ENCODE measurements at regions not wholly inside any gene's neighbourhood (a gene's known extent, or its start where the extent isn't known, plus 50 kb on each side); places are given as distances from the start of the nearest gene placed in this dataset.

DNA sequence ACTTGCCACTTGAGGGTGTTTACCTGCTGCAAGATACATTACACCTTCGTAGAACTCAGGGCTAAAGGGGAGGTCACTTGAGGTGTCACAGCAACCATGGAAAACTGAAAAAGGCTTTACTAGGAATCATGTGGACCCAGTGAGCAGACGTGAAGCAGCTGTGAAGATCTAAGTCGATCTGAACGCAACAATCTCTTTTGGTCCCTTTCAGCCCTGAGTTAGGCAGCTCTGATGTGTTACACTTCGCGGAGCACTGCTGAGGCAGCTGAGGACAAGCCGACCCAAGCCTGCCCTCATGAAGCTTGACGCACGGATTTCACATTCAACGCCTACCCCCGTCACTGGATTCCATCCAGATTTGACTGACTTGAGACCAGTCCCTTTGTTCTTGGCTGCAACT, 75.8 kb upstream of the NPAS2 start:
- no peak for DNase-seq

DNA sequence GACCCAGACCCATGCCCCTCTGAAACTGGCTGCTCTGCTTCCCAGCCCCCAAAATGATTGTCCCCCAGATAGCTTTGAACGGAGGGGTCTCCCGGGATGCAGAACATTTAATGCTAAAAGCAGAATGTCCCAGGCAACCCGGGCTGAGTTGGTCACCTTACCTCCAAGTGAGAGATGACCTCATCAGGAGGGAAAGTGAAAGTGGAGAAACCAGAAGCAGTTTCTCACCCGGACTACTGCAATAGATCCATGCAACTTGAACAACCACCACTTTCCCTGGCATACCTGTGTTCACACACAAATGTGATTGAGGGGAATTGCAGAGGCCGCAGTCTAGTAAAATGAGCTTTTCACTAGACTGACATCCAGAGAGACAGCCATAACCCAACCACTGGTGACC, 75.3 kb upstream of the NPAS2 start:
- no peak for DNase-seq

DNA sequence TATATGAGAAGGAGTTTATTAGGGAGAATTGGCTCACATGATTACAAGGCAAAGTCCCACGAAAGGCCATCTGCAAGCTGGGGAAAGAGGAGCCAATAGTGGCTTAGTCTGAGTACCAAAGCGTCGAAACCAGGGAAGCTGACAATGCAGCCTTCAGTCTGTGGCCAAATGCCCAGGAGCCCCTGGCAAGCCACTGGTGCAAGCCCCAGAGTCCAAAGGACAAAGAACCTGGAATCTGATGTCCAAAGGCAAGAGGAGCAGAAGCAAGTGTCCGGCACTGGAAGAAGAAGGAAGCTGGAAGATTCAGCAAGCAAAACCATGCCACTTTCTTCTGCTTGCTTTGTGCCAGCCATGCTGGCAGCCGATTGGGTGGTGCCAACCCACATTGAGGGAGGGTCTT, 74.3 kb upstream of the NPAS2 start:
- DNase-seq: no peak

DNA sequence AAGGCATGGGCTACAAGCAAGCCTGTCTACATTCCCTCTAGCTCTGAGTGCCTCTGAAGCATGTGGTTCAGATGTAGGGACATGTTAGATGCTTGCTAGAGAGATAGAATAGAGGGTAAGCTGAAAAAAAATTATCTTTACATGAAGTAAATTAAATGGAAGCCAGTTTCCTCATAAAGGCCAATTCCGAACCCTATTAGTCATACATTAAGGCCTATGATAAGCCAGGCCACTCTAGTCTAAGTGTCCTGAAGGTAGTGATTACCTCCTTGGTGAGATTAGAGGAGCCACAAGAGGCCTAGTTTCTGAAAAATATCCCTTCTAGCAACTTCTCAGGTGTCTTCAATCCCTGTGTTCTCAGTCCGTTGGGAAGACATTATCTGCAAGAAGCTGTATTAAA, 72.4 kb upstream of the NPAS2 start:
- no peak for DNase-seq

DNA sequence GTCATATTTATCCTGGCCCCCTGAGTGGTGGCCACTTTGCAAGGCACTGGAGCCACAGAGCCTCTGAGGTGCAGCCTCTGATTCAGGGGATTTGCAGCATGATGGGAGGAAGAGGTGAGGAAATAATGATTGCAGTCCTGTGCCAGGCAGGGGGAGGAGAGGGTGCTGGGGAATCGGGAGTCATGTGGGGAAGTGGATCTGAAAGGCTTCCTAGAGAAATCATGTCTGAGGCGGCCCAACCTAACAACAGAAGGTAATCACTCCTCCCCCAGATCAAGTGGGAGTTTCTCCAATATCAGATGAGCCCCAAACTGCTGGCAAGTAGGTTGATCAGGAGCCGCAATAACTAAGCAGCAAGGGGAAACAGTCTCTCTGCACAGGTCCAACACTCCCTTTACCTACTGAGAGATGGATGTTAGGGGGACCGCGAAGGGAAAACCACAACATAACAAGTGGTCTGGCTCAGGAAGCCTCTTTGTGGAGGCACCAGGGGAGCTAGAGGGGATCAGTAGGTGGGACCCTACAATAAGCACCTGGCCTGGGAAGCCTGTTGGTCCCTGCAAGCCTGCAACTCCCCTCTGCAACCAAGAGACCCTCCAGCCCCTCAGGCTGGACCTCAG, 71.8 kb upstream of the NPAS2 start:
- DNase-seq: no peak

DNA sequence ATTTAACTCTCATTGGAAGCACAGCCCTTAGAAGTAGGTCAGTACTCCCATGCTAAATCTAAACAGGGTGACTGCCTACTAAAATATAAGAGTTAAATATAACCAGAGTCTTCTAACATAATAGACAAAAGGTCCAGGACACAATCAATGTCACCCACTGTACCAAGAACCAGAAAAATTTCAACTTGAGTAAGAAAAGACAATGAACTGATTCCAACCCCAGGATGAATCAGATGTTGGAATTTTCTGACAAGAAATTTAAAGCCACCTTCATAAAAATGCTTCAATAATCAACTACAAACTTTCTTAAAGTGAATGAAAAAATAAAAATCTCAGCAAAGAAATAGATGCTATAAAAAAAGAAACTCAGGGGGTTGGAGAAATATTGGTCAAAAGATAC, 71.3 kb upstream of the NPAS2 start:
- no peak for DNase-seq

DNA sequence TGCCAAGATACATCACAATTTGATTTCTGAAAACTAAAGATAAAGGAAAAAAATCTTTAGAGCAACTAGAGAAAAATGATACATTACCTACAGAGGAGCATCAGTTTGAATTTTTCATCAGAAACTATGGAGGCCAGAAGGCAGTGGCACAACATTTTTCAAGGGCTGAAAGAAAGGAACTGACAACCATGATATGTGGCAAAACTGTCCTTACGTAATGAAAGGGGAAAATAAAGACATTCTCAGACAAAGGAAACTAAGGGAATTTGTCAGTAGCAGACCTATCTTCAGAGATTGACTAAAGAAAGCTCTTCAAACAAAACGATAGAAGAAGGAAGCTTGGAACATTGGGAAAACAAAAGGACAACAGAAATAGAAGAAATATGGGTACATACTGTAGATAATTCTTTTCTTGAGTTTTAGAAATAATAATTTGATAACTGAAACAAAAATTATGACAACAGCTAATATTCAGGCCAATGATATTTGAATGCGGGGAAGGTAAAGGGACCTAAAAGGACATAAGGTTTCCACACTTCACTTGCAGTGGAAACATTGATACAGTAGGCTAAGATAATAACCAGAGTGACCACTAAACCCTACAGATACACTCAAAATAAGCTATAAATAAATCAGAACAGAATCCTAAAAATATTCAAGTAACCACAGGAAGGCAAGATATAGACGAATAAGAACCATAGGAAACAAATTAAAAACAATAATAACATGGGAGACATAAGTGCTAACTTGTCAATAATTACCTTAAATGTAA, 70.0 kb upstream of the NPAS2 start:
- DNase-seq: no peak

DNA sequence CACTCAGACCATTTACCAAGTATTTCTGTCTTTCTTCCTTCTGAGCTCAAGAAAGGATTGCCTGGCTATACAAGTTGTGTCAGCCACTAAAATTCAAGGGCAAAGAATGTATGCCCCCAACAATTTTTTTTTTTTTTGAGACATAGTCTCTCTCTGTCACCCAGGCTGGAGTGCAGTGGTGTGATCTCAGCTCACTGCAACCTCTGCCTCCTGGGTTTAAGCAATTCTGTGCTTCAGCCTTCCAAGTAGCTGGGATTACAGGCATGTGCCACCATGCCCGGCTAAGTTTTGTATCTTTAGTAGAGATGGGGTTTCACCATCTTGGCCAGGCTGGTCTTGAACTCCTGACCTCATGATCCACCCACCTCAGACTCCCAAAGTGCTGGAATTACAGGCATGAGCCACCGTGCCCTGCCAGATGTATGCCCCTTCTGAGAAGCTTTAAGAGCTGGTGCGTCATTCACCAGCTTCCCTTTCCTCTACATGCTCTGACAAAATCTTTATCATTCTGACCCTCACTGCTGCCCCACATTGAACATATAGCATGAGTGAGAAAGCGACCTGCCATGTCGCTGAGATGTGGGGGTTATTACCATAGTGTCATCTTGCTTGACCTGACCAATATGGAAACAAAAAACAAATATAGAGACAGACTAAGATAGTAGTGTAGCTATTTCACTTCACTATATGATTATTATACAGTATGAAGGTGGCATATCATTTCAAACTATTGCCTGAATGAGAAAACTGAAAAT, 67.9 kb upstream of the NPAS2 start:
- peak; percentile 59 for DNase-seq

DNA sequence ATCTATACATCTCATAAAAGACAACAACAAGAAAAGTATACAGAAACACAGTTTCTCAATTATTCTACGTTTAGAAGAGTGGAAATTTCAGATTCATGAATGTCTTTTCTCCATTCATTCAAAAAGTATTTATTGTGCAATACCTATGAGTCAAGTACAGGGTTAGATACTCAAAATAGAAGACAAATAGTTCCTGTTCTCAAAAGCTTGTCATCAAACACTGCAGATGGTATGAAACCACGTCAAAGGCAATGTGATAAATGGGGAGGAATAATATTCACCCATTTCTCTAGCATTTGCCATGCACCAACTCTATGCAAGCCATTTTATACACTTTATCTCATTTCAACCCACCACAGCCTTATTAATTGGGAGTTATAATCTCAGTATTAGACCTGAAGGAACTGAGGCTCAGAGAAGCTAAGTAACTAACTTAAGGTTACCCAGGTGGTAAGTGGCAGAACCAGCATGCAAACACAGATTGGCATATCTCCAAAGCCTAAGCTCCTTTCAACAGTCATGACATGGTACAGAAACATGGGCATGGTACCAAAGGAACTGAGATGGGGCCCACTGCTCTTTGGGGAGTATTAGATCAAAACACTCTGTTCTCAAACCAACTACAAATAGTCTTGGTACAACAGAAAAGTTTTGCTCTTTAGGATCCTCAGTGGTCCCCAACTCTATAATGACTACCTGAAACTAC, 67.2 kb upstream of the NPAS2 start:
- no peak for DNase-seq

DNA sequence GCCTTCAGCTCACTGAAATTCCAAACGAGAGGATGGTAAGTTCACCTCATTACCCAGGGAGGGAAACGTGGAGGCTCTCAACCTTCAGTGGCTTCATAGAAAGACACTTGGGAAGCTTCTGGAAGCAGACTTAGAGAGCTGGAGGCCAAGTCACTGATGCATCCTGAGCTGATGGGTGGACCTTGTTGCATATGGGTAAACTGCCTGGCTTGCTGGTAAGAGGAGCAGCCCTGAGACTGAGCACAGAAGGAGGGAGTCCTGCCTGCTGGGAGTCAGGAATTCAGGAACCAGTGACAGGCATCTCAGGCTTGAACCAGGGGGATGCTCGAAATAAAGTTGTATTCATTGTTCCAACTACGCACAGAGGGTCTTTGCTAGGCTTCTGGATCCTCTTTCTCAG, 66.5 kb upstream of the NPAS2 start:
- DNase-seq: no peak

DNA sequence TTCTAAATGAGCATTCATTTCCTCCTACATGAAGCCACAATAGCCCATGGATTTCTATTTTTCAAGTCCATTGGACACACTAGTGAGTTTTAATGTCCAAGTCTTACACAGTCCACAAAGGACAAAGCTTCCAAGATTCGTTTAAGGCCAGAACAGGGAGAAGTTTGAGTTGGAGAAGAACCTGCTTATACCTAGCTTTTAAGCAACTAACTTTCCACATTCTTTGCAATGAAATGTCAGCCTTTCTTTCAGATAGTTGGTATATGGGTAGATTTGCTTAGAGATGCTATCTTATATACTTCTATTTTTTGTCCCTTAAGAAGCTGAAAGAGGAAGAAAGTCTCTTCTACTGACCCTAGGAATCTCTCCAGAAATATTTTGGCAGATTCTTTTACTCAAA, 66.1 kb upstream of the NPAS2 start:
- DNase-seq: no peak

DNA sequence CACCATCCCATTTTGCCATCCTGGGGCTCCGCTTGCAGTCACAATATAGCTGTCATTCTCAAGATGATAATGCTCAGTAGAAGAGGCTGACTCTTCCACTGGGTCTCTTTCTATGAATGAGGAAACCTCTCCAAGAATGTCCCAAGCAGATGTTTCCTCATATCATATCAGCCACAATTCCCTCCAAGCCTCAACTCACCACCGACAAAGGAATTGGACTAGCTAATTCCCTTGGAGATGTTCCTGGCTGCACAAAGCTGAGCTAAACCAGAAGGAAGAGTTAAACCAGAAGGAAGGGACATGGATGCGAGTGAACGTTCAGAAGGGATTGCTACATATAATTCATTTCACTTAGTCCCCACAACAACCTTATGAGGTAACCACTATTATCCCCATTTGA, 65.0 kb upstream of the NPAS2 start:
- no peak for DNase-seq

DNA sequence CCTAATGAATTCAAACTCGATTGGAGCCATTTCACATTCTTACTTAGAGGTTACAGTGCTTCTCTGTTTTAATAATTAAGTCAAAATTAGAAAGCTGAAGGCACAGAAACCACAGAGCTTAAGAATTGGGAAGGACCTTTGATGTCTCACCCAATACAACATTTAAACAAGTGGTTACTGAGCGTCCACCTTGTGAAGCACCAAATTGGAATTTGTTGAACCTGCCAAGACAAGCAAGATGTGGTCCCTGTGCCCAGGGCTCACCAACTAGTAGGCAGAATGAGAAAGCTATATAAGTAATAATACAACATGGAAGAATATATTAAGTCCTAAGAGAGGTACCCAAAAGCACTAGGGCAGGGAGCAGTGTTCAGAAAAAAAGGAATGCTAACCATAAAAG, 64.5 kb upstream of the NPAS2 start:
- no peak for DNase-seq

DNA sequence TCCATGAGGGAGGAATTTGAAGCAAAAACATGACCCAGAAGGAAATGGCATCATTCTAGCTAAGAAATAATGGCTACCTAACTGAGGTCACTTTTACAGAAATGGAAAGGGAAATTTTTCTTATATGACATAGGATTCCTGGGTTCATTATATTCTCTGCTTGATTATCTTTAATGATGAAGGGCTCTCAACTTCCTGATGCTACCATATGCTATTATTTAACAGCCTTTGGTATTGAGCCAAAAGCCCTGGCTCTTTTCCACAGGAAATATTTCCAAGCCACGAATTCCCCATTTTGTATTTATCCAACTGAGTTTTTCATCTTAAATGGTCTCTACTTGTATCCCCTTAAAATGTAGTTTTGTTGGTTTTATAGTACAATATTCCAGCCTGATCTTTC, 63.2 kb upstream of the NPAS2 start:
- DNase-seq: no peak

DNA sequence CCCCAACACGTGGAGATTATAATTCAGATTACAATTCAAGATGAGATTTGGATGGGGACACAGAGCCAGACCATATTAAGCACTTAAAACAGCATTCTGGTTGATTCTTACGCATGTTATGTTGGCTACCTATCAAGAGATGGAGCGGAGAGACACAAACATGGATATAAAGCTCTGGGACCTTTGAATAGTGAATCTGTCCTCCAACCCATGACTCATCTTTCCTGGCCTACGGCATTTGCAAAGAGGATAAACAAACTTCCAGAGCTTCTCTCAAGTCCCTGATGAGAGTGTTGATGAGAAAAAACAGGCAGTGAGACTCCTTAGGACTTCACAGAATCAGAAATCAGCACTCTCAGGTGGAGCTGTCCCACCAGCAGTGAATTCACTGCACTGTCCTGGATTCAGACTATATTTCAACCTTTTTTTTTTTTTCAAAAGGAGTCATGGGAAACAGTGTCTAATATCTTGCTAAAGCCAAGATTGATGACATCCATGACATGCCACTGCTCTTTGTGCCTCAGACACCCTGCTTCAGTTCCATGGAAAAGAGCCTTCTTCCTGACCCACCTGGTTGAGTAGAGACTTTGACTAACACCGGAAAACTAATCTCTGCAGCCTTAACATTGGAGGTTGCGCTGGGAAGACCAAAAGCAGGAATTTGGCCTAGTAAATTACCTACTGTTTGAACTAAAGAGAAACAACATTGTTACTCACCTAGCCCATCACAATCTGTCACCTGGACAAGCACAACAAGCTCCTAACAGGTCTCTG, 62.1 kb upstream of the NPAS2 start:
- no peak for DNase-seq

DNA sequence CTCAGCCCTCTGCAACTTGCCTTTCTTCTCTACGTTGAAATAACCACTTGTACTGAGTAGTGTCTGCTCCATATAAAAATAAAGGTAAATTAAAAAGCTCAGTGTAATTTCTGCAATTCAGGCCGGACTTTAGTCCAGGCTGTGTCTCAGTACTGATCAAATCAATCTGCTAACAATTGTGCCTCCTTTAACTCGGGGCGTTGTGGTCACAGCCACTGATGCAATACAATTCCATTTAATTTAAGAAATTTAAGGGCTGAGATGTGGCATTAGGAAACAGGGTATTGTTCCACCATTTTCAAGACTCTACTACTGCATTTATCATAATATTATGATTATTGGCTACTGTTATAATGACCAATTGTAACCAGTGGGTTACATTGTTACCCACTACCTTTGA, 60.0 kb upstream of the NPAS2 start:
- no peak for DNase-seq

DNA sequence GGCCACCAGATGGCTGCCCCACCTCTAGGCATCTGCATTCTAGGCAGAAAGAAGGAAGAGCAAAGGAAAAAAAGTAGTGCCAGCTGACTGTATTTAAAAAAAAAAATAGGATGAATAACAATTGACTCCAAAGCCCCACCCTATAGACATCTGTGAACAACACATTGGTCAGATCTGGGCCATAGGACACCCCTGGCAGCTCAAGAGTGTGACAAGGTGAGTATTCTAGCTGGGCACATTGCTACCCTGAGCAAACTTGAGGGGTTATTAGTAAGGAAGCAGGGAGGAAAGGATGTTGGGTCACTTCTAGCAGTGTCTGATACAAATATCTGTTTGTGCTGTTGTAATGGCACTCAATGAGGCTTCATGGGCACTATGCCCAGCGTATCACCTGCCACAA, 58.6 kb upstream of the NPAS2 start:
- DNase-seq: no peak

DNA sequence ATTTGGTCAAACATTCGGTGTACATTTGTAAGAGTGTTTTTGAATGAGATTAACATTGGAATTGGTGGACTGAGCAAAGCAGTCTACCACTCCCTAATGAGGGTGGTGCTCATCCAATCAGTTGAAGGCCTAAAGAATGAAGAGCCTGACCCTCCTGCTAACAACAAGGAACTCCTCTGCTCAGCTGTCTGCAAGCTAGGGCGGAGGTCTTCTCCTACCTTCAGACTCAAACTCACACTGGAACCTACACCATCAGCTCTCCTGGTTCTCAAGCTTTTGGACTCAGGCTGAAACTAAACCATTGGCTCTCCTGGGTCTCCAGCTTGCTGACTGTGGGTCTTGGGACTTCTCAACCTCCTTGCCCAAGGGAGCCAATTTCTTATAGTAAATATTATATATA, 55.5 kb upstream of the NPAS2 start:
- no peak for DNase-seq

DNA sequence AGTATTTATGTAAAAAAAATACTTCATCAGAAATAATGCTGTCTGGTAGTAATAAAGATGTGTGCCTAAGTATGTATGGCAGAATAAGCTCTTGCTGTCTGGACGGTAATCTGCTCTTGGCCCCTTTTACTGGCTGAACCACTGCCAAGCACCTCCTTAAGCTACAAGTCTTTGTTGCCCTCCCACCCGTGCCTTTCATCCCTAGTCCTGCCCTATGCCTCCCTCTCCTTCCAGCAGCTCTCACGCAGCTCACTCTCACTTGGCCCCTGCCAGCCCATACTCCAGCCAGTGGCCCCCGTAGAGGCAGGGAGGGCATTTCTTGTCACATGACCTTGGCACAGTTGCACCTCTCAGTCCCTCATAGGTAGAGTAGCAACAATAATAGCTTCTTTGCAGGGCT, 54.5 kb upstream of the NPAS2 start:
- DNase-seq: no peak

DNA sequence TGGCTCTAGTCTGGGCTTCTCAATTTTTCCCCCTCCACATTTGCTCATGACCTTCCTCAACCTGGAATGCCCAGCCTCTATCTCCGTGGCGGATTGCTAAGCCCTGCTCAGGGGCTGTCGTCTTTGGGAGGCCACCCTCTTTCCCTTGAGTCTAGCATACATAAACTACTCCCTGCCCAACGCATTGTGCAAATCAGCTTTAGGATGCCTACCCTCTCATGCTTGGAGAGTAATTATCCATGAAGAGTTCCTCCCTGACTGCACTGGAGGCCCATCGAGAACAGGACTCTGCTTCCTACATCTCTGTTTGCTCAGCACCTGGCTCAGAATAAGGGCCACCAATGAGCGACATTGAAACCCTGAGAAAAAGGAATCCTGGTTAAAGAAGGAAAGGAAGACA, 53.7 kb upstream of the NPAS2 start:
- no peak for DNase-seq

DNA sequence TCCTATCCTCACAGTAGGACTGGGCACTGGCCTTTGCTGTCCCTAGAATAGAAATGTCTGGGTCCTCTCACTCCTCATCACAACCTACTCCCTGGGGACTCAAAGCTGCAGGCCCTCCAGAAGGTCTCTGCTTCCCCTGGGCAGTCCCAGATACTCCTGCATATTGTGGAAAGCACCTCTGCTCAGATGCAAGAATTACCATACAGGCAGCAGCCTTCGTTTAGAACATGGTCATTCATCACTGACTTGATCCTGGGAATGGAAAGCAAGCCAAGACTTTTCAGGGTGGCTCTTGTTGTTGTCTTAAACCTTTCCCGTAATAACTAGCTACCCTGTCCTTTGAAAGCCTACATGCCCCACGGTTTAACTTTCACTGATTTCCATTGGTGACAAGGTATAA, 53.1 kb upstream of the NPAS2 start:
- DNase-seq: no peak

DNA sequence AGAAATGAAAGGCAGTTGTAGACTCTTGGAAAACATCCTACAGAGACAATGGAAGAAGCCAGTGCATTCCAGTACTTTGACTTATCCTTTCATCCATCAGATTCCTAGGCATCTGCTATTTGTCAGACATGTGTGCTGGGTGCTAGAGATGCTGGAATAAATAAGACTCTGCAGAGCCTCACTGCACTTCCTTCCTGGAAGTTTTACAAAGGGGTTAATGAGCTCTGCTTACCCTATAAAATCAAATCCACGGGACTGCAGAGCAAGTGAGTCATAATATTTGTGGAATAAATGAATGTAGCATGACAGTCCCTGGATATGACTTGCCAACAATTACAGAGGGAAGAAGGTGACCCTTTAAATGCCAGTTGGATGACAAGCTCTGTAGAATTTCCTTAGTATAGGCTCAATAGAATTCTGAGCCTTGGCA, 52.7 kb upstream of the NPAS2 start:
- DNase-seq: no peak
